ELR (cell line): ENCODE measurements at regions not wholly inside any gene's neighbourhood (a gene's known extent, or its start where the extent isn't known, plus 50 kb on each side); places are given as distances from the start of the nearest gene placed in this dataset.
"Not testable (repeated sequence)": the region's sequence is repeated elsewhere in the genome, so short reads cannot be mapped to it uniquely, and the experiment has no call there.

Experiments
- DNase-seq: peaks from one replicate; pipeline ENCODE4 v3.0.0-alpha.2; 2015; ENCODE audit warnings: low read depth

DNA sequence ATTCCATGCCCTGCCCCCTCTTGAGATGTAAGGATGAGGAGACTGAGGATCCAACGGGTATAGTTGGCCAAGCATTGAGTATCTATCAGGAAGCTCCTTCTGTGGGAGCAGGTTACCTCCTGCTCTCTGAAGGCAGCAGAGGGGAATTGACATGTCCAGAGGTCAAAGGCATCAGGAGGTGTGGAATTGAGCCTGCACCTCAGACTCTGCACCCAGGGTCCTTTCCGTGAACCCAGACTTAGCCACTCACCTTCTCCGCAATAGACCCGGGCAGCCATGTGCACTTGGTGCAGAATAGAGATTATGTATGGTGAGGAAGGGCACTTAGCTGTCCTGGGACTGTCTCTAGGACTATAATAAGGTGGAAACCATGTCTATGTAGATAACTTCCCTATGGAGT lies 399.0 kb upstream of the TPM1 start:
- no peak for DNase-seq

DNA sequence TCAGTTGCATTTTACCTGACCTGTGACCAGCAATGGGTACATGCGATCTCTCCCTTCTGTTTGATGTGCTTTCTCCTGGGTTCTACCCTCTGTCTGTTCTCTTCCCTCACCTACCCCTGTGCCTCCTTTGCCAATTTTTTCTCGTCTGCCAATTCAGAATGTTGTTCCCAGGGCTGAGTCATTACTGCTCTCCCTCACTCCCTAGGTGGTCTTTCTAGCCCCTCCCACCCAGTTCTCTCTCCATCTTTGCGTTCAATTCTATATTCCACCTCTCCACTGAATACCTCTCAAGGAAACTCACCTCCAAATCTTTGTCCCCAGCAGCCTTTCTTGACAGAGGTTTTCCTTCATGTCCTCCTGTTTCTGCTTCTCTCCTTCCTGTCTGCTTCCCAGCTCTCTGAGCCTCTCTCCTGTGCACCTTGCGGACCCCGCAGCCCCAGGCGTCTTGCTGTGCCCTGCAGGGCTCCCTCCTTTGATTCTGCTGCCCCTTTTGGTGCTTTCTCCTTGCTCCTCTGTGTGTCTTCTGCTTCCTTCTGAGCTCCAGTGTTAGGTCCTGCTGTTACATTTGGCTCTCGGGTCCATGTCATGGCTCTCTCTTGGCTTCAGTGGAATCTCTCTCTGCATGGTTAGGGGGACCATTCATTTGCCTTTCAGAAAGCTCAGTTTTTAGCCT lies 398.2 kb upstream of the TPM1 start:
- DNase-seq, result no peak

DNA sequence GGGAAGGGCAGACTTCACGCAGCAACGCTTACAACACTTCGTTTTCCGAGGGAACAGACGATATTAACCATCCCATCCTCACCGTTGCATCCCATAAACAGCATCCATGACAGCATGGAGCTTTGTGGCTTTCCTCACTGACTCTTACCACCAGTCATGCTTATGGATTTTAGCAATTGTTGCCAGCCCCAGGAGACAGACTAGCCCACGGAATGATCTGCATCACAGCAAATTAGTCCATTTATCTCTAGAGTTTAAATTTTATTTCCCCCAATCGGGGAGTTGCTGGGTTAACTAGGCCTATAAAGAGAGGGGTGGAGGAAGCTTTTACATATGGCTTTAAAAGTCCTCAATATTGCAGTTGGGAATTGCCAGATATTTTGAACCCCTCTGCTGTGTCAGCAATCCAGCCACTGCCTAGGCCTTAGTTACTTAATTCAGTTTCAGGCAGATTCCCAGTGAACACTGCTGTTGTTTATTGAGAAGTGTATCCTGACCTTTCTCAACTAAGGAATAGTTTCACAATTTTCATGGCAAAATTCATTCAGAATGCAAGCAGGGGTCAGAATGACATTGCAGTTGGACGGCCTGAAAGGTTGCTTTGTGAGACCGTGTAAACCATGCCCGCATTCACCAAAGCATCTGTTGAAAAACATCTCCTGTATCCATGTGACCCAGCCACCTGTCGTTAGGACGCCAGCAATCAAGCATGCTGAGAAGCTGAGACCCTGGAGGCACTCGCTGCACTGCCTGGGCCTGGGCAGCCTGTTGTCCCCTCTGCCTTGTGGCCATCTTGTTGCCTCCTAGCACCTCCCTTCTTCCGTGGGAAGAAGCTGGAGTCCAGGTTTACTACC lies 397.4 kb upstream of the TPM1 start:
- no peak for DNase-seq

DNA sequence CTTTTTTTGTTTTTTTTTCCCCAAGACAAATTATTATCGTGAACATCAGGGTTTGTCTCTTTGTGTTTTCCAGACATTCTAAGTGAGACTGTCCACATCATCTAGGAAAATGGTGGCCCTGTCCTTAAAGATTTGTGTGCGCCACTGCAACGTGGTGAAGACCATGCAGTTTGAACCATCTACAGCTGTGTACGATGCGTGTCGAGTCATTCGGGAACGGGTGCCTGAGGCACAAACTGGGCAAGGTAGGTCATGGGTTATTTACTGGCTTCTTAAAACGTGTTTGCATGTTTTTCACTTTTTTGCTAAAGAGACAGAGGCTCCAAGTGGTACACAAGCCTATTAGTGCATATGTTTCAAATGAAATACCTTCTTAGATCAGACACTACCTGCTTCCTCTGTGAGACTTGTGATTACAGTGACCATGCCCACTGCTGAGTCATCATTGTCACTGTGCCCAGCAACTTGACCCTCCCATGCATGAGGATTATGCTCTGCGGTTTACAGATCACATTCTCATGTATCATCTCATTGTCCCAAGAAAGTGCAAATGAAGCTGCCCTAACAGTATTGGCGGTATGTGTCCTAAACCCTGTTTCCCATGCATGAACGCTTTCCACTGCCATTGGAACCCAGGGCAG lies 395.2 kb upstream of the TPM1 start:
- peak; percentile 83 for DNase-seq

GRCh38 chr15:62647843-62648505 lies 394.6 kb upstream of the TPM1 start:
- no peak for DNase-seq

GRCh38 chr15:62648954-62649353 lies 393.6 kb upstream of the TPM1 start:
- DNase-seq, result peak; percentile 43

- peak; percentile 10 for DNase-seq
Observed at GRCh38 chr15:62649793-62650420, 392.6 kb upstream of the TPM1 start.

- DNase-seq, result no peak
Observed at GRCh38 chr15:62653122-62653521, 389.4 kb upstream of the TPM1 start.

- DNase-seq, result no peak
Observed at GRCh38 chr15:62656071-62656470, 386.5 kb upstream of the TPM1 start.

DNA sequence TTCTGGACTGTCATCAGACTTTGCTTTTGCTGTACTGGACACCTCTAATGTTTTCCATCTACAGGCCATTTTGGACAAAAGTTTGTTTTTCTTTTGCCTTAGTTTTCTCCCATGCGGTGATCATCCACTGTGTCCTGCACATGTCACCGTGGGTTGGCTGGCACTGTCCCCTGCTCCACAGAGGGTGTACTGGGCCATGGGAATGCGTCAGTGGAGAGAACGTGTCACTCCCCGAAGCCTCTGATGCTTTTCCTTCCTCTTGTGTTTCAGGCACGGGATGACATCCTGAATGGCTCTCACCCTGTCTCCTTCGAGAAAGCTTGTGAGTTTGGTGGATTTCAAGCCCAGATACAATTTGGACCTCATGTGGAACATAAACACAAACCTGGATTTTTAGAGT lies 385.0 kb upstream of the TPM1 start:
- not testable (repeated sequence) for DNase-seq

DNA sequence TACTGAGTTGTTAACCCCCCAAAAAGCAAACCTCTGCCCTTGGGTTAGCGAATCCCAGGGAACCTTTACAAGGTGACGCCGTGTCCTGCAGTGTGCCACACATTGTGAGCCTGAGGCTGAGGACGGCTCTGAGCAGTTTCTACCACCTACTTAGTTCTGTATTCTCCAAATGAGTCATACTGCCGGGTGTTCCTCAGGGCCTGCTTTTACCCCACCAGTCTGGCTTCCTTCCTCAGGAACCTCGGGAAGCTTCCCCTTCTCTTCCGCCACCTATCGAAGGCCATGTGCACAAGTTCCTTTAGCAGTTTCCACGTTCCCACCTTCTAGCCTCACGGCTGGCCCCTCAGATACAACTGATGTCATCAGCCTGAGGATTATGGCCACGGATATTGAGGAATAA lies 384.0 kb upstream of the TPM1 start:
- peak; percentile 38 for DNase-seq

- no peak for DNase-seq
Observed at GRCh38 chr15:62663547-62663946, 379.0 kb upstream of the TPM1 start.

GRCh38 chr15:62665449-62665848 lies 377.1 kb upstream of the TPM1 start:
- DNase-seq, result no peak

DNA sequence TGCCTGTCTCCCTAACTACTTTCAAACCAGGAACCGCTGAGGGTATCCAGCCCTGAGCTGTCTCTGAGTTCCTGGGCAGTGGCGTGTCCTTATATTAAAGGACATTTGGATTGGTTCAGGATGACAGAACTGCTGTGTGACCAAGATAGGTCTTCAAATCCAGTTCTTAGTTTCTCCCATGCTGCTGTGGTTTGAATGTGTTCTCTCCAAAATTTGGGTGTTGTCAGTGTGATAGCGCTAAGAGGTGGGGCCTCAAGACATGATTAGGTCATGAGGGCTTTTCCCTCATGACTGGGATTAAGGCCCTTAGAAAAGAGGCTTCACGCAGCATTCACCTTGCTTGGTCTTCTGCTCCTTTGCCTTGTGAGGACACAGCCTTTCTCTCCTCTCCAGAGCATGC lies 376.5 kb upstream of the TPM1 start:
- no peak for DNase-seq

- DNase-seq, result peak; percentile 22
Observed at GRCh38 chr15:62672268-62672667, 370.3 kb upstream of the TPM1 start.

- DNase-seq, result no peak
Observed at GRCh38 chr15:62676891-62677290, 365.7 kb upstream of the TPM1 start.

GRCh38 chr15:62681939-62682896 lies 360.3 kb upstream of the TPM1 start:
- DNase-seq, result no peak

GRCh38 chr15:62683192-62683591 lies 359.4 kb upstream of the TPM1 start:
- DNase-seq, result not testable (repeated sequence)

DNA sequence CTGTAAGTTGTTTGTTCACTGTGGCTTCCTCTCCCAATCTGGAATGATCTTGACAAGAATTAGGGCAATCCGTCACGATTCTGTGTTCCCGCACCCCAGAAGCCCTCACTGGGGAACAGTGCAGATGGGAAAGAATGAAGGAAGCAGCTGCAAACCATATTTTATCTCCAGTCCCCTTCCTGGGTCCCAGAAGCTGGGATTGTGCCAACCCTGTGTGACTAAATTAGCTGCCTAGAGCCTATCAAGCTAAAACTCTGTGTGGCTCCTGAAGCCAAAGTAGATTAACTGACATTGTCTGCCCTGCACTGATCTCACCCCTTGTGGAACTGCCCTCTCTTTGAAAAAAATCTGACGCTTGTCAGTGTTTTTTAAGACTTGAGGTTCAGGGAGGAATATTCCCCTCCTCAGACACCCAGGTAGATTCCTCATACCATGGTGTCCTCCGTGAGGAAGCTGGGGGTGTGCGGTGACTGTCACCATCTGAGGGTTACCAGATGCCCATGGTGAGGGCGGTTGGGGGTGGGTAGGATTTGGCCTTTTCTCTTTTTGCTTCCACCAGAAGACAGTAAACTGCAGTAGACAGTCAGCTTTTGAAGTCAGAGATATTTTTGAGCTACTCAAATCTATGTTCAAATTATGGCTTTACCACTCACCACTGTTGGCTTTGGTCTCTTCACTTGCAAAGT lies 358.3 kb upstream of the TPM1 start:
- no peak for DNase-seq

GRCh38 chr15:62691008-62691407 lies 351.5 kb upstream of the TPM1 start:
- DNase-seq, result no peak
